ENCODE measurements at regions not wholly inside any gene's neighbourhood (a gene's known extent, or its start where the extent isn't known, plus 50 kb on each side); places are given as distances from the start of the nearest gene placed in this dataset.
A peak's percentile ranks its signal among the peaks of the same experiment; 100 is the strongest.

GRCh38 chr20:61094581-61094980 is 157.5 kb upstream of the CDH4 start:
- TF ChIP-seq EZH2 (IDR thresholded peaks at IDR 0.05), result no peak
- TF ChIP-seq CTCF (IDR thresholded peaks at IDR 0.05), result no peak
- no peak for TF ChIP-seq EZH2phosphoT487 (IDR thresholded peaks at IDR 0.05)
- Mint-ChIP-seq H3K4me3 (no peak overlapping the region), H3K27ac (no peak overlapping the region), H3K36me3 (no peaks in the 10 kb centered on the region), H3K27me3 (ENCODE audit: insufficient read depth, low read depth) (peaks cover 6% of the 10 kb centered on the region), H3K4me1 (peaks cover 30% of the 10 kb centered on the region), H3K9me3 (peaks cover 23% of the 10 kb centered on the region)
- no peak overlapping the region for H3K27ac ChIP-seq
- H3F3A ChIP-seq (ENCODE audit: low read depth), result no peaks in the 10 kb centered on the region
- no peak overlapping the region for H3K4me2 ChIP-seq
- DNase-seq (ENCODE audit: low spot score), result no peak
- H3K9me3 ChIP-seq (ENCODE audit: low read depth), result no peaks in the 10 kb centered on the region
- no peak overlapping the region for H2AFZ ChIP-seq (replicated peaks)
- H3K27me3 ChIP-seq, result peaks cover 20% of the 10 kb centered on the region
- no peak overlapping the region for H3K4me3 ChIP-seq
- no peak overlapping the region for H3K9ac ChIP-seq
- no peaks in the 10 kb centered on the region for H4K20me1 ChIP-seq (ENCODE audit: low read depth)
- no peaks in the 10 kb centered on the region for H3K36me3 ChIP-seq
- no peaks in the 10 kb centered on the region for H3K79me2 ChIP-seq (ENCODE audit: low read depth)
- peaks cover 6% of the 10 kb centered on the region for H3K4me1 ChIP-seq

GRCh38 chr20:61096463-61096862 is 155.6 kb upstream of the CDH4 start:
- Mint-ChIP-seq H3K36me3 (no peaks in the 10 kb centered on the region), H3K27me3 (ENCODE audit: insufficient read depth, low read depth) (peaks cover 7% of the 10 kb centered on the region), H3K9me3 (peaks cover 23% of the 10 kb centered on the region), H3K4me1 (peaks cover 25% of the 10 kb centered on the region), H3K27ac (no peak overlapping the region), H3K4me3 (no peak overlapping the region)
- Histone ChIP-seq H3K9me3 (ENCODE audit: low read depth) (no peaks in the 10 kb centered on the region), H3K27ac (no peak overlapping the region), H4K20me1 (ENCODE audit: low read depth) (no peaks in the 10 kb centered on the region), H3K9ac (no peak overlapping the region), H3K4me3 (no peak overlapping the region), H2AFZ (replicated peaks) (no peak overlapping the region), H3K79me2 (ENCODE audit: low read depth) (no peaks in the 10 kb centered on the region), H3K36me3 (no peaks in the 10 kb centered on the region), H3F3A (ENCODE audit: low read depth) (no peaks in the 10 kb centered on the region), H3K27me3 (peaks cover 24% of the 10 kb centered on the region), H3K4me1 (no peaks in the 10 kb centered on the region), H3K4me2 (no peak overlapping the region)
- DNase-seq (ENCODE audit: low spot score), result no peak
- TF ChIP-seq EZH2phosphoT487 (IDR thresholded peaks at IDR 0.05) (no peak), EZH2 (IDR thresholded peaks at IDR 0.05) (no peak), CTCF (IDR thresholded peaks at IDR 0.05) (no peak)

GRCh38 chr20:61099806-61100205 is 152.3 kb upstream of the CDH4 start:
- peaks cover 4% of the 10 kb centered on the region for H3K27me3 Mint-ChIP-seq (ENCODE audit: insufficient read depth, low read depth)
- no peaks in the 10 kb centered on the region for H3K36me3 ChIP-seq
- peak overlapping the region; percentile 27 for H3K27ac Mint-ChIP-seq
- peaks cover 13% of the 10 kb centered on the region for H3K9me3 Mint-ChIP-seq
- no peaks in the 10 kb centered on the region for H3K9me3 ChIP-seq (ENCODE audit: low read depth)
- no peak overlapping the region for H3K27ac ChIP-seq
- H3K79me2 ChIP-seq (ENCODE audit: low read depth), result no peaks in the 10 kb centered on the region
- H3K27me3 ChIP-seq, result peaks cover 38% of the 10 kb centered on the region
- H3K4me3 ChIP-seq, result no peak overlapping the region
- H3K9ac ChIP-seq, result no peak overlapping the region
- H3K4me3 Mint-ChIP-seq, result no peak overlapping the region
- TF ChIP-seq EZH2 (IDR thresholded peaks at IDR 0.05), result no peak
- no peak for TF ChIP-seq CTCF (IDR thresholded peaks at IDR 0.05)
- no peak for TF ChIP-seq EZH2phosphoT487 (IDR thresholded peaks at IDR 0.05)
- H3F3A ChIP-seq (ENCODE audit: low read depth), result no peaks in the 10 kb centered on the region
- no peaks in the 10 kb centered on the region for H3K36me3 Mint-ChIP-seq
- no peaks in the 10 kb centered on the region for H3K4me1 ChIP-seq
- no peak overlapping the region for H2AFZ ChIP-seq (replicated peaks)
- peaks cover 7% of the 10 kb centered on the region for H3K4me1 Mint-ChIP-seq
- no peaks in the 10 kb centered on the region for H4K20me1 ChIP-seq (ENCODE audit: low read depth)
- no peak overlapping the region for H3K4me2 ChIP-seq
- DNase-seq (ENCODE audit: low spot score), result no peak
